ENCODE measurements at regions not wholly inside any gene's neighbourhood (a gene's known extent, or its start where the extent isn't known, plus 50 kb on each side); places are given as distances from the start of the nearest gene placed in this dataset.
"Not testable (repeated sequence)": the region's sequence is repeated elsewhere in the genome, so short reads cannot be mapped to it uniquely, and the experiment has no call there.

- TF ChIP-seq CTCF (IDR thresholded peaks at IDR 0.05; ENCODE audit: insufficient read depth, low read depth, low read length), result no peak
- no peak for DNase-seq (ENCODE audit: low read depth)
- H3K4me3 ChIP-seq (ENCODE audit: low read depth, low read length), result no peak overlapping the region
- H3K36me3 ChIP-seq (ENCODE audit: control insufficient read depth, insufficient read depth, low read length), result no peaks in the 10 kb centered on the region
- CTCF ChIA-PET, result interaction anchor here (0.9 to 1.3 kb wide), 3 partner anchors 12 to 27 kb away, joined by 3 read pairs; no protein-coding TSS in a partner anchor
- POLR2A ChIA-PET, result no interaction called here
- no peaks in the 10 kb centered on the region for H3K27me3 ChIP-seq (ENCODE audit: control insufficient read depth, insufficient read depth, low read length)
Measured at GRCh38 chr11:103733889-103734288, 302.6 kb upstream of the DDI1 start.

GRCh38 chr11:103735497-103736032 lies 300.9 kb upstream of the DDI1 start:
- CTCF ChIA-PET, result interaction anchor here (1.1 kb wide), 1 partner anchor 30 kb away, joined by 3 read pairs; no protein-coding TSS in a partner anchor
- no peaks in the 10 kb centered on the region for H3K27me3 ChIP-seq (ENCODE audit: control insufficient read depth, insufficient read depth, low read length)
- H3K4me3 ChIP-seq (ENCODE audit: low read depth, low read length), result no peak overlapping the region
- DNase-seq (ENCODE audit: low read depth), result no peak
- TF ChIP-seq CTCF (IDR thresholded peaks at IDR 0.05; ENCODE audit: insufficient read depth, low read depth, low read length), result no peak
- no peaks in the 10 kb centered on the region for H3K36me3 ChIP-seq (ENCODE audit: control insufficient read depth, insufficient read depth, low read length)
- POLR2A ChIA-PET, result no interaction called here

- no peaks in the 10 kb centered on the region for H3K27me3 ChIP-seq (ENCODE audit: control insufficient read depth, insufficient read depth, low read length)
- ChIA-PET POLR2A (no interaction called here), CTCF (interaction anchor here (1.1 kb wide), 1 partner anchor 31 kb away, joined by 3 read pairs; no protein-coding TSS in a partner anchor)
- TF ChIP-seq CTCF (IDR thresholded peaks at IDR 0.05; ENCODE audit: insufficient read depth, low read depth, low read length), result no peak
- no peak for DNase-seq (ENCODE audit: low read depth)
- no peak overlapping the region for H3K4me3 ChIP-seq (ENCODE audit: low read depth, low read length)
- no peaks in the 10 kb centered on the region for H3K36me3 ChIP-seq (ENCODE audit: control insufficient read depth, insufficient read depth, low read length)
Measured at GRCh38 chr11:103736315-103737036, 300.0 kb upstream of the DDI1 start.

DNA sequence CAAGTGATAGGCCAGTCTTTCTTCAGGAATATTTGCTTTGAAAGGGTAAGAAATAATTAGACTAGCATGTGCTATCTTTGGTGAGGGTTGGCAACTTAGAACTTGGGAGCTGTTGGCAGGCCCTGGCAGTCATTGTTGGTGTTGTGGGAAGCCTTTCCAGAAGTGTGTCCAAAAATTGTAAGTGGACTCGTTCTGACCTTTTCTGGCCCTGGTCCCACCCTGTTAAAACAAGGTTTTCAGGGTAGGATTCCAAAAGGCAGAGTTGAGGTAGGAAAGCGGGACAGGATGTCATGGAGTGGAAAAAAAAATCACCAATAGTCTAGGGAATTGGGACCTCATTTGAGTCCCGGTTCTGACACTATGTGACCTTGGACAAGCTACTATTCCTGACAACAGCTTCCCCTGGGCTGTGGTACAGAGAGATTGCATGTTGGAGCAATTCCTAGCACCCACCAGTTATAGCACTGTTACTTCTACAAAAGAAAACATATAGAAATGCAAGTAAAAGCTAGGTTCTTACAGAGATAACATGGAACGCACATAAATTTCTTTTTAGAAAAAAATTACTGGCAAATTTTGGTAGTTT lies 299.3 kb upstream of the DDI1 start:
- no peak for DNase-seq (ENCODE audit: low read depth)
- no peaks in the 10 kb centered on the region for H3K36me3 ChIP-seq (ENCODE audit: control insufficient read depth, insufficient read depth, low read length)
- no peak for TF ChIP-seq CTCF (IDR thresholded peaks at IDR 0.05; ENCODE audit: insufficient read depth, low read depth, low read length)
- H3K27me3 ChIP-seq (ENCODE audit: control insufficient read depth, insufficient read depth, low read length), result no peaks in the 10 kb centered on the region
- ChIA-PET CTCF (interaction anchor here (0.8 to 1.1 kb wide), 3 partner anchors 31 to 85 kb away, joined by 3 to 4 read pairs (median 3); no protein-coding TSS in a partner anchor), POLR2A (interaction anchor here (0.6 kb wide), 1 partner anchor 14 kb away, joined by 3 read pairs; no protein-coding TSS in a partner anchor)
- H3K4me3 ChIP-seq (ENCODE audit: low read depth, low read length), result no peak overlapping the region

GRCh38 chr11:103737747-103738146 lies 298.7 kb upstream of the DDI1 start:
- POLR2A ChIA-PET, result no interaction called here
- Histone ChIP-seq H3K36me3 (ENCODE audit: control insufficient read depth, insufficient read depth, low read length) (no peaks in the 10 kb centered on the region), H3K27me3 (ENCODE audit: control insufficient read depth, insufficient read depth, low read length) (no peaks in the 10 kb centered on the region), H3K4me3 (ENCODE audit: low read depth, low read length) (no peak overlapping the region)
- no peak for DNase-seq (ENCODE audit: low read depth)
- CTCF ChIA-PET, result interaction anchor here (0.8 to 1.1 kb wide), 2 partner anchors 55 to 84 kb away, joined by 3 to 4 read pairs; no protein-coding TSS in a partner anchor
- no peak for TF ChIP-seq CTCF (IDR thresholded peaks at IDR 0.05; ENCODE audit: insufficient read depth, low read depth, low read length)

DNA sequence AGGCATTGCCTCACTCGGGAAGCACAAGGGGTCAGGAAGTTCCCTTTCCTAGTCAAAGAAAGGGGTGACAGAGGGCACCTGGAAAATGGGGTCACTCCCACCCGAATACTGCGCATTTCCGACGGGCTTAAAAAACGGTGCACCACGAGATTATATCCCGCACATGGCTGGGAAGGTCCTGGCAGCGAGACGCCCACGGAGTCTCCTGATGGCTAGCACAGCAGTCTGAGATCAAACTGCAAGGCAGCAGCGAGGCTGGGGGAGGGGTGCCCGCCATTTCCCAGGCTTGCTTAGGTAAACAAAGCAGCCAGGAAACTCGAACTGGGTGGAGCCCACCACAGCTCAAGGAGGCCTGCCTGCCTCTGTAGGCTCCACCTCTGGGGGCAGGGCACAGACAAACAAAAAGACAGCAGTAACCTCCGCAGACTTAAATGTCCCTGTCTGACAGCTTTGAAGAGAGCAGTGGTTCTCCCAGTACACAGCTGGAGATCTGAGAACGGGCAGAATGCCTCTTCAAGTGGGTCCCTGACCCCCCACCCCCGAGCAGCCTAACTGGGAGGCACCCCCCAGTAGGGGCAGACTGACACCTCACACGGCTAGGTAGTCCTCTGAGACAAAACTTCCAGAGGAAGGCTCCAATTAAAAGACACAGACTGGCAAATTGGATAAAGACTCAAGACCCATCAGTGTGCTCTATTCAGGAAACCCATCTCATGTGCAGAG lies 297.2 kb upstream of the DDI1 start:
- H3K4me3 ChIP-seq (ENCODE audit: low read depth, low read length); H3K27me3 ChIP-seq (ENCODE audit: control insufficient read depth, insufficient read depth, low read length); POLR2A ChIA-PET; H3K36me3 ChIP-seq (ENCODE audit: control insufficient read depth, insufficient read depth, low read length); DNase-seq (ENCODE audit: low read depth); CTCF ChIA-PET: not testable (repeated sequence)
